ENCODE measurements at regions not wholly inside any gene's neighbourhood (a gene's known extent, or its start where the extent isn't known, plus 50 kb on each side); places are given as distances from the start of the nearest gene placed in this dataset.

- in situ Hi-C loops (cut with MboI; ENCODE audit: low pct_unique_long_range_greater_than_20kb, low sequenced_read_pairs, unreplicated experiment), result no loop called here
- no peak for DNase-seq (ENCODE audit: low spot score)
- TF ChIP-seq CTCF (IDR thresholded peaks at IDR 0.05; ENCODE audit: extremely low read depth, insufficient read depth, missing control alignments), result no peak
Observed at GRCh38 chr2:48259811-48260210, 54.7 kb upstream of the FOXN2 start.

- in situ Hi-C loops (cut with MboI; ENCODE audit: low pct_unique_long_range_greater_than_20kb, low sequenced_read_pairs, unreplicated experiment), result no loop called here
- DNase-seq (ENCODE audit: low spot score), result no peak
- no peak for TF ChIP-seq CTCF (IDR thresholded peaks at IDR 0.05; ENCODE audit: extremely low read depth, insufficient read depth, missing control alignments)
Observed at GRCh38 chr2:48264627-48265026, 49.9 kb upstream of the FOXN2 start.
